Tibial artery (tissue), 4 donors: ENCODE measurements at regions not wholly inside any gene's neighbourhood (a gene's known extent, or its start where the extent isn't known, plus 50 kb on each side); places are given as distances from the start of the nearest gene placed in this dataset.

Experiments used
- DNase-seq, 2 donors: peaks; one replicate each; pipeline ENCODE4 v3.0.0-alpha.2; 2019
- H3K27ac ChIP-seq, 2 donors: fragments of 200-600 bp; sonication (generic) in 1 of 2; 1 replicate in 1 of 2; 2 replicates in 1 of 2; pipeline ENCODE4 v1.5.1; 2018 to 2019; ENCODE audit warnings: mild to moderate bottlenecking in 1 of 2
- H3K27me3 ChIP-seq, 2 donors: fragments of 200-600 bp; sonication (generic) in 1 of 2; one replicate each; pipeline versions ENCODE4 v1.5.1 to v1.6.0; 2016 to 2019
- H3K36me3 ChIP-seq, 3 donors: fragments of 200-600 bp; sonication (generic) in 2 of 3; one replicate each; pipeline ENCODE4 v1.5.1; 2016 to 2019; ENCODE audit warnings: mild to moderate bottlenecking in 2 of 3
- H3K4me1 ChIP-seq, 4 donors: fragments of 200-600 bp; sonication (generic) in 2 of 4; 1 replicate in 3 of 4; 2 replicates in 1 of 4; pipeline ENCODE4 v1.5.1; 2016 to 2019
- H3K4me3 ChIP-seq, 2 donors: fragments of 200-600 bp; sonication (generic) in 1 of 2; 1 replicate in 1 of 2; 2 replicates in 1 of 2; pipeline ENCODE4 v1.5.1; 2018 to 2019; ENCODE audit warnings: mild to moderate bottlenecking in 2 of 2
- H3K9me3 ChIP-seq, 3 donors: fragments of 200-600 bp; sonication (generic) in 1 of 3; one replicate each; pipeline ENCODE4 v1.5.1; 2016 to 2019
- CTCF ChIP-seq, 2 experiments: fragments of 200-600 bp in 1 of 2; fragments of 450-650 bp in 1 of 2; IDR thresholded peaks; one replicate each; pipeline ENCODE4 v1.5.1; 2017 to 2019; ENCODE audit warnings: antibody characterized with exemption in 2 of 2, mild to moderate bottlenecking in 1 of 2, moderate library complexity in 1 of 2
- intact Hi-C: fragments of 100-400 bp; cut with DNase I; formaldehyde crosslinking; loops from one replicate; pipeline ENCODE4 v1.15.0; 2023; ENCODE audit warnings: low total_unique reads

GRCh38 chr4:111020961-111021360 is 398.1 kb upstream of the PITX2 start:
- TF ChIP-seq CTCF (IDR thresholded peaks at IDR 0.05), result no peak
- no peak overlapping the region for H3K27ac ChIP-seq
- DNase-seq, result no peak
- no peaks in the 10 kb centered on the region for H3K4me1 ChIP-seq
- no peaks in the 10 kb centered on the region for H3K27me3 ChIP-seq
- no peaks in the 10 kb centered on the region for H3K36me3 ChIP-seq
- H3K9me3 ChIP-seq, result no peaks in the 10 kb centered on the region
- H3K4me3 ChIP-seq, result no peak overlapping the region
- intact Hi-C loops, result no loop called here

GRCh38 chr4:111022758-111023157 is 399.9 kb upstream of the PITX2 start:
- no peaks in the 10 kb centered on the region for H3K9me3 ChIP-seq
- H3K36me3 ChIP-seq, result no peaks in the 10 kb centered on the region
- no peak for TF ChIP-seq CTCF (IDR thresholded peaks at IDR 0.05)
- no peaks in the 10 kb centered on the region for H3K27me3 ChIP-seq
- no peak overlapping the region for H3K4me3 ChIP-seq
- H3K4me1 ChIP-seq, result no peaks in the 10 kb centered on the region
- no peak for DNase-seq
- intact Hi-C loops, result no loop called here
- H3K27ac ChIP-seq, result no peak overlapping the region

GRCh38 chr4:111027526-111027925 is 404.6 kb upstream of the PITX2 start:
- H3K27ac ChIP-seq, result no peak overlapping the region
- DNase-seq, result no peak
- H3K27me3 ChIP-seq, result no peaks in the 10 kb centered on the region
- H3K9me3 ChIP-seq, result no peaks in the 10 kb centered on the region
- no peaks in the 10 kb centered on the region for H3K4me1 ChIP-seq
- no peak for TF ChIP-seq CTCF (IDR thresholded peaks at IDR 0.05)
- no peak overlapping the region for H3K4me3 ChIP-seq
- intact Hi-C loops, result no loop called here
- H3K36me3 ChIP-seq, result no peaks in the 10 kb centered on the region

- Histone ChIP-seq H3K4me1 (no peaks in the 10 kb centered on the region), H3K9me3 (no peaks in the 10 kb centered on the region), H3K36me3 (no peaks in the 10 kb centered on the region), H3K27ac (no peak overlapping the region), H3K27me3 (no peaks in the 10 kb centered on the region), H3K4me3 (no peak overlapping the region)
- no peak for DNase-seq
- TF ChIP-seq CTCF (IDR thresholded peaks at IDR 0.05), result no peak
- intact Hi-C loops, result no loop called here
Measured at GRCh38 chr4:111028795-111029194, 405.9 kb upstream of the PITX2 start.

GRCh38 chr4:111031001-111031579 is 408.2 kb upstream of the PITX2 start:
- DNase-seq, result no peak
- no peak for TF ChIP-seq CTCF (IDR thresholded peaks at IDR 0.05)
- Histone ChIP-seq H3K36me3 (no peaks in the 10 kb centered on the region), H3K4me3 (no peak overlapping the region), H3K27me3 (no peaks in the 10 kb centered on the region), H3K4me1 (no peaks in the 10 kb centered on the region), H3K9me3 (no peaks in the 10 kb centered on the region), H3K27ac (no peak overlapping the region)
- intact Hi-C loops, result no loop called here

GRCh38 chr4:111031596-111031995 is 408.7 kb upstream of the PITX2 start:
- TF ChIP-seq CTCF (IDR thresholded peaks at IDR 0.05), result no peak
- no peaks in the 10 kb centered on the region for H3K27me3 ChIP-seq
- H3K9me3 ChIP-seq, result no peaks in the 10 kb centered on the region
- H3K4me3 ChIP-seq, result no peak overlapping the region
- H3K4me1 ChIP-seq, result no peaks in the 10 kb centered on the region
- H3K36me3 ChIP-seq, result no peaks in the 10 kb centered on the region
- intact Hi-C loops, result no loop called here
- DNase-seq, result no peak
- H3K27ac ChIP-seq, result no peak overlapping the region
